ENCODE measurements at regions not wholly inside any gene's neighbourhood (a gene's known extent, or its start where the extent isn't known, plus 50 kb on each side); places are given as distances from the start of the nearest gene placed in this dataset.

DNA sequence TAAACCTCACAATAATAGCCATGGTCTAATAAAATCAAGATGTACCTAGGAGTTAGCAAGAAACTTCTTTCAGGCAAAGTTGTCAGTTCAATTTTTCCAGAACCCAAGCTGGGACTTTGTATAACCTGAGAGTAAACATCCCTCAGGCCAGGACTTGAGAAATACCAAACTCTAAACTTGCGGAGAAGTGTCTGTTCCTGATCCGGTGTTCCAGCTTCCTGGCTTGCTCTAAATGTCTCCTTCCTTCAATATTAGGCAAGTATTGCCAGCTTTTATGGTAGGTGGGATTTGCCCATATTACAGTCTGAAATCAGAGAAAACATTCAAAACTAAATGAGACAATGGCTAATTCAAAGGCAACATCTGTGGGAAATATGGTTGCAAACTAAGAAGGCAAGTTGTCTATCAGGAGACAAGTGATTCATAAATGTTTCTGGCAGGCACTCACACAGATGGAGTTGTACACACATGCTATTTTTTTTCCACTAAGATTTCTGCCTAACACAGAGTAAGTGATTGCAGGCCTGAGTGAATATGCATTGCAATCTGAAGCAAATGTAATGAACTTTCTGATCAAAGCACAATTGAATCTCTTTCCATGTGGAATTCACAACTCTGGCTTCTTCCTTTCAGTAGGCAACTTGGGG lies 88.3 kb upstream of the COL8A1 start:
- Histone ChIP-seq H3K27me3 (no peaks in the 10 kb centered on the region), H3K4me3 (no peak overlapping the region), H3K4me1 (peaks cover 11 to 19% (median 15%) of the 10 kb centered on the region in 4 donors), H3K9me3 (no peaks in the 10 kb centered on the region), H3K36me3 (no peaks in the 10 kb centered on the region), H3K27ac (no peak overlapping the region)
- no peak for DNase-seq
- 62 to 64% methylated on average over 2 of the region's 2 CpGs for WGBS, 2 donors
- ATAC-seq (ENCODE audit: low FRiP score in 2 of 2): peak in 1 of 2 donors; percentile 78
- TF ChIP-seq, protein P1, sequence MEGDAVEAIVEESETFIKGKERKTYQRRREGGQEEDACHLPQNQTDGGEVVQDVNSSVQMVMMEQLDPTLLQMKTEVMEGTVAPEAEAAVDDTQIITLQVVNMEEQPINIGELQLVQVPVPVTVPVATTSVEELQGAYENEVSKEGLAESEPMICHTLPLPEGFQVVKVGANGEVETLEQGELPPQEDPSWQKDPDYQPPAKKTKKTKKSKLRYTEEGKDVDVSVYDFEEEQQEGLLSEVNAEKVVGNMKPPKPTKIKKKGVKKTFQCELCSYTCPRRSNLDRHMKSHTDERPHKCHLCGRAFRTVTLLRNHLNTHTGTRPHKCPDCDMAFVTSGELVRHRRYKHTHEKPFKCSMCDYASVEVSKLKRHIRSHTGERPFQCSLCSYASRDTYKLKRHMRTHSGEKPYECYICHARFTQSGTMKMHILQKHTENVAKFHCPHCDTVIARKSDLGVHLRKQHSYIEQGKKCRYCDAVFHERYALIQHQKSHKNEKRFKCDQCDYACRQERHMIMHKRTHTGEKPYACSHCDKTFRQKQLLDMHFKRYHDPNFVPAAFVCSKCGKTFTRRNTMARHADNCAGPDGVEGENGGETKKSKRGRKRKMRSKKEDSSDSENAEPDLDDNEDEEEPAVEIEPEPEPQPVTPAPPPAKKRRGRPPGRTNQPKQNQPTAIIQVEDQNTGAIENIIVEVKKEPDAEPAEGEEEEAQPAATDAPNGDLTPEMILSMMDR (IDR thresholded peaks at IDR 0.05): no peak
- no peak for TF ChIP-seq POLR2A (IDR thresholded peaks at IDR 0.05)
- no peak for TF ChIP-seq POLR2AphosphoS5 (IDR thresholded peaks at IDR 0.05)
- no peak for TF ChIP-seq EP300 (IDR thresholded peaks at IDR 0.05)

DNA sequence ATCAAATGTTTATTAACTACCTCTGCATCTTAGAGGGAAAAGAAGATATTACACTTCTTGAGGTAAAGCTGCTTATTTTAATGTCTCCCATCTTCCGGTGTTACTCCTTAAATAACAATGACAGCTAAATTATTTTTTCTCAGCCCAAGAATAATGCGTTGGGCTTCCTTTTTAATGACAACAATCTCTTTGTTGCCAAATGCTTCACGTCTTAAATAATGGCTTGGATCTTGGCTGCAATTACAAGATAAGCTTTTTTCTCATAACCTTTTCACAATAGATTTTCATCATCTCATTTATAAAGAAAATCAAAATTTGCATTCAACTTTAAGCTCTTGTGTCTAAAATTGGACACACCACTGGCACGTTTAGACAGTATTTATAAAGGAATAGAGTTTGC lies 89.2 kb upstream of the COL8A1 start:
- Histone ChIP-seq H3K4me3 (no peak overlapping the region), H3K27me3 (no peaks in the 10 kb centered on the region), H3K9me3 (no peaks in the 10 kb centered on the region), H3K36me3 (no peaks in the 10 kb centered on the region), H3K27ac (no peak overlapping the region), H3K4me1 (peaks cover 11 to 23% (median 19%) of the 10 kb centered on the region in 4 donors)
- WGBS, 2 donors: 47 to 52% methylated on average over 4 of the region's 4 CpGs
- DNase-seq: no peak
- TF ChIP-seq POLR2A (IDR thresholded peaks at IDR 0.05): no peak
- no peak for TF ChIP-seq POLR2AphosphoS5 (IDR thresholded peaks at IDR 0.05)
- ATAC-seq (ENCODE audit: low FRiP score in 2 of 2): no peak

DNA sequence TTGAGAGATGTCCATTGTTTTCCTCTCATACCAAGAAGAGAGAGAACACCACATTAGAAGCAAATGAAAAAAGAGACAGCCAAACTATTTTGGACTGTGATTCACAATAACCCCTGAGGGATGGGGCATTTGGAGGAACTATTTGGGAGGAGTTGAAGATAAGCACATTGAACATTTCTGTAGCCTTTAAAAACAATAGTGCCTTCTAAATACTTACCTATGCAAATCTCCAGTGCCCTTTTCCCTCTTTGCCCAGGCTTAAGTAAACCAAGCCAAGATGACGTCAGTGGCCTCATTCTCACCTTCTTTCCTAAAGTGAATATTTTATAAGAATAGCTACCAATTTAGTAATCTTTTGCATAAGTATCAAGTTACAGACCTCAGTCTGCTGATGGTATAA lies 89.7 kb upstream of the COL8A1 start:
- DNase-seq: no peak
- TF ChIP-seq POLR2AphosphoS5 (IDR thresholded peaks at IDR 0.05): no peak
- no peak for TF ChIP-seq POLR2A (IDR thresholded peaks at IDR 0.05)
- TF ChIP-seq EP300 (IDR thresholded peaks at IDR 0.05): no peak
- TF ChIP-seq, protein P1 (IDR thresholded peaks at IDR 0.05): no peak

DNA sequence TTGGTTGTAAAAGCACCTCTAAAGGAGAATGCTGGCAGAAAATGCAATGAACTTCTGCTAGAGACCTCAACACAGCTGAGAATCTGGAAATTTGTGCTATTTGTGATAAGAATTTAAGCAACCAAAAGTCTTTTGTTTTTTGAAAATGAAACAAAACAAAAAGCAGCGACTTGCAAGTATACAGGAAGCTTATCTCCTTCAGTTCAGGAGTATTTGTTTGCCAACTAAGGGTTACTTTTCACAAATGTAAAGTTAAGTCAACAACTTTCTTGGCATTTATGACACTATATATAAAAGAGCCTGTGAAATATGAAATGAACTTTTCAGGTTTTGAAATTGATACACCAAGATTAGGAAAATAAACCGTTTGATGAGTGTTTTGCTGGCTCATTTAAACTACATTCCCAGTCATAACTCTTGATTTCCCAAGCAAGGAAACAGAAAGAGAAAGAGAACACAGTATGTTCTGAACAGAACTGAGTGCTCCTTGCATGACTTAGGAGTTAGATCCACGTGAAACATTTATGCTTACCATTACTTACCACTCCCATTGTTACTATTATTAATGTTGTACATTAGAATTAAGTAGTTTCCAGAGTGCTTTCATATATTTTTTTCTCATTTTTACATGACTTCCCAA lies 92.3 kb upstream of the COL8A1 start:
- DNase-seq: no peak
- WGBS, 2 donors: 5 to 10% methylated on average over 3 of the region's 3 CpGs
- Histone ChIP-seq H3K4me3 (peak overlapping the region in 1 of 4 donors; percentile 6), H3K27me3 (no peaks in the 10 kb centered on the region), H3K4me1 (peaks cover 17 to 28% (median 22%) of the 10 kb centered on the region in 4 donors), H3K9me3 (no peaks in the 10 kb centered on the region), H3K27ac (peak overlapping the region in 3 of 4 donors; percentile 14 to 59 (median 50)), H3K36me3 (no peaks in the 10 kb centered on the region)
- ATAC-seq (ENCODE audit: low FRiP score in 2 of 2): peak in 1 of 2 donors; percentile 55
- no peak for TF ChIP-seq EP300 (IDR thresholded peaks at IDR 0.05)
- TF ChIP-seq POLR2A (IDR thresholded peaks at IDR 0.05): no peak
- TF ChIP-seq, protein P1 (IDR thresholded peaks at IDR 0.05): no peak
- no peak for TF ChIP-seq POLR2AphosphoS5 (IDR thresholded peaks at IDR 0.05)

More for the DNA sequence above, 89.7 kb upstream of the COL8A1 start:
- H3K36me3 ChIP-seq: no peaks in the 10 kb centered on the region
- peak in 1 of 2 donors; percentile 51 for ATAC-seq (ENCODE audit: low FRiP score in 2 of 2)
- H3K27ac ChIP-seq: no peak overlapping the region
- H3K4me1 ChIP-seq: peaks cover 16 to 23% (median 21%) of the 10 kb centered on the region in 4 donors
- no peaks in the 10 kb centered on the region for H3K9me3 ChIP-seq
- no peak overlapping the region for H3K4me3 ChIP-seq
- no peaks in the 10 kb centered on the region for H3K27me3 ChIP-seq
- WGBS, 2 donors: 45 to 54% methylated on average over 1 of the region's 1 CpG

DNA sequence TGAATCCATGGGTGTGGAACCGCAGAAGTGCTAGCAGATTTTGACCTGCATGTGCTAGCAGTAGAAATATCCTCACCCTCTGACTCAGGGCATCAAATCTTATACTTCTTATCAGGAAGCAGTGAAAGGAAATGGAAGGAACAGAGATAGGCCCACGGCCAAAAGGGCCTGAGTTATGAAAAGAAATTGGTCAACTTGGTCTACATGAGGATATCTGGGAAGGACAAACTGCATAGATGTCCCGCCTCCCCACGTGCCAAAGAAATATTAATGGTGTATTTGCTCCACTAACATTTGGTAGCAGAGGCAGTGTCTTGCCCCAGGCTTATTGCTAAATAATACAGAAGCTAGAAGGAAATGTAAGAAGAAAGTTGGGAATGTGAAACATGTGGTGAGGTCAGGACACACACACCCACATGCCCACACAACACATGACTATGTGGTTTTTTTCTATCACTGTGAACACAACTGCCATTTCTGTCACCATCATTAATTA lies 93.6 kb upstream of the COL8A1 start:
- no peaks in the 10 kb centered on the region for H3K27me3 ChIP-seq
- peaks cover 17 to 26% (median 22%) of the 10 kb centered on the region in 4 donors for H3K4me1 ChIP-seq
- no peaks in the 10 kb centered on the region for H3K36me3 ChIP-seq
- 36 to 45% methylated on average over 4 of the region's 4 CpGs for WGBS, 2 donors
- DNase-seq: peak in 1 of 2 donors; percentile 22
- ATAC-seq (ENCODE audit: low FRiP score in 2 of 2): peak in 1 of 2 donors; percentile 30
- no peaks in the 10 kb centered on the region for H3K9me3 ChIP-seq
- peak overlapping the region in 1 of 4 donors; percentile 59 for H3K27ac ChIP-seq
- TF ChIP-seq EP300 (IDR thresholded peaks at IDR 0.05): peak in 1 of 4 donors; percentile 22
- TF ChIP-seq, protein P1 (IDR thresholded peaks at IDR 0.05): no peak
- TF ChIP-seq POLR2AphosphoS5 (IDR thresholded peaks at IDR 0.05): peak; percentile 26 to 30
- H3K4me3 ChIP-seq: no peak overlapping the region

Data from upper lobe of left lung (tissue), 6 donors.